ENCODE measurements at regions not wholly inside any gene's neighbourhood (a gene's known extent, or its start where the extent isn't known, plus 50 kb on each side); places are given as distances from the start of the nearest gene placed in this dataset.

- Histone ChIP-seq H3K79me2 (ENCODE audit: insufficient read depth, low read depth) (no peaks in the 10 kb centered on the region; the same call in 1 of the 2 replicates), H3K27me3 (ENCODE audit: insufficient read depth, low read depth) (no peaks in the 10 kb centered on the region), H3K4me2 (no peak overlapping the region), H3K36me3 (ENCODE audit: insufficient read depth) (no peaks in the 10 kb centered on the region), H2AFZ (ENCODE audit: low read depth) (no peak overlapping the region), H3K9ac (no peak overlapping the region), H3K4me1 (ENCODE audit: low read depth, poor library complexity, severe bottlenecking) (no peaks in the 10 kb centered on the region), H3K4me3 (IDR thresholded peaks at IDR 0.05; ENCODE audit: insufficient read depth, low read depth, low read length) (no peak overlapping the region), H4K20me1 (ENCODE audit: insufficient read depth) (no peaks in the 10 kb centered on the region), H3K27ac (no peak overlapping the region)
- peak; percentile 60 for TF ChIP-seq CTCF (conservative IDR thresholded peaks at IDR 0.05; ENCODE audit: low read depth, low read length)
These were observed 349.7 kb downstream of the TUSC7 start for GRCh38 chr3:117059067-117059955.

GRCh38 chr3:117059956-117060270 lies 350.3 kb downstream of the TUSC7 start:
- Histone ChIP-seq H3K27ac (no peak overlapping the region), H3K27me3 (ENCODE audit: insufficient read depth, low read depth) (no peaks in the 10 kb centered on the region), H3K4me2 (no peak overlapping the region), H4K20me1 (ENCODE audit: insufficient read depth) (no peaks in the 10 kb centered on the region), H3K9ac (no peak overlapping the region), H3K4me1 (ENCODE audit: low read depth, poor library complexity, severe bottlenecking) (no peaks in the 10 kb centered on the region), H2AFZ (ENCODE audit: low read depth) (no peak overlapping the region), H3K4me3 (IDR thresholded peaks at IDR 0.05; ENCODE audit: insufficient read depth, low read depth, low read length) (no peak overlapping the region), H3K36me3 (ENCODE audit: insufficient read depth) (no peaks in the 10 kb centered on the region), H3K79me2 (ENCODE audit: insufficient read depth, low read depth) (no peaks in the 10 kb centered on the region; the same call in 1 of the 2 replicates)
- TF ChIP-seq CTCF (conservative IDR thresholded peaks at IDR 0.05; ENCODE audit: low read depth, low read length): no peak

GRCh38 chr3:117063930-117064329 lies 354.4 kb downstream of the TUSC7 start:
- Histone ChIP-seq H3K79me2 (ENCODE audit: insufficient read depth, low read depth) (no peaks in the 10 kb centered on the region; the same call in 1 of the 2 replicates), H3K27ac (no peak overlapping the region), H3K4me2 (no peak overlapping the region), H3K27me3 (ENCODE audit: insufficient read depth, low read depth) (no peaks in the 10 kb centered on the region), H3K4me1 (ENCODE audit: low read depth, poor library complexity, severe bottlenecking) (no peaks in the 10 kb centered on the region), H3K9ac (no peak overlapping the region), H2AFZ (ENCODE audit: low read depth) (no peak overlapping the region), H4K20me1 (ENCODE audit: insufficient read depth) (no peaks in the 10 kb centered on the region), H3K4me3 (IDR thresholded peaks at IDR 0.05; ENCODE audit: insufficient read depth, low read depth, low read length) (no peak overlapping the region), H3K36me3 (ENCODE audit: insufficient read depth) (no peaks in the 10 kb centered on the region)
- TF ChIP-seq CTCF (conservative IDR thresholded peaks at IDR 0.05; ENCODE audit: low read depth, low read length): no peak

- Histone ChIP-seq H4K20me1 (ENCODE audit: insufficient read depth) (no peaks in the 10 kb centered on the region), H2AFZ (ENCODE audit: low read depth) (no peak overlapping the region), H3K27me3 (ENCODE audit: insufficient read depth, low read depth) (no peaks in the 10 kb centered on the region), H3K4me3 (IDR thresholded peaks at IDR 0.05; ENCODE audit: insufficient read depth, low read depth, low read length) (no peak overlapping the region), H3K4me1 (ENCODE audit: low read depth, poor library complexity, severe bottlenecking) (no peaks in the 10 kb centered on the region), H3K79me2 (ENCODE audit: insufficient read depth, low read depth) (no peaks in the 10 kb centered on the region), H3K4me2 (no peak overlapping the region), H3K9ac (no peak overlapping the region), H3K27ac (no peak overlapping the region), H3K36me3 (ENCODE audit: insufficient read depth) (no peaks in the 10 kb centered on the region)
- no peak for TF ChIP-seq CTCF (conservative IDR thresholded peaks at IDR 0.05; ENCODE audit: low read depth, low read length)
These were observed 358.7 kb downstream of the TUSC7 start for GRCh38 chr3:117068301-117068700.

All from KMS-11 (cell line).